SK-N-SH treated with all-trans-retinoic acid at 6 μM for 48 hours (cell line): ENCODE measurements at regions not wholly inside any gene's neighbourhood (a gene's known extent, or its start where the extent isn't known, plus 50 kb on each side); places are given as distances from the start of the nearest gene placed in this dataset.

Experiments
- ATAC-seq: fragments of 200-7000 bp; cut with Tn5 transposase; 3 replicates; pipeline ENCODE4 v1.9.1; 2020; ENCODE audit warnings: mild to moderate bottlenecking, moderate library complexity
- BACH2 ChIP-seq: fragments of 250-450 bp; sonication (Bioruptor Pico); IDR thresholded peaks from 2 replicates; pipeline ENCODE4 v1.9.0; 2021; ENCODE audit warnings: mild to moderate bottlenecking, borderline replicate concordance
- CREB5 ChIP-seq: fragments of 250-450 bp; sonication (Bioruptor Pico); IDR thresholded peaks from 2 replicates; pipeline ENCODE4 v1.5.1; 2020; ENCODE audit warnings: low read depth, mild to moderate bottlenecking, moderate library complexity
- CSDC2 ChIP-seq: fragments of 250-450 bp; sonication (Bioruptor Pico); IDR thresholded peaks from 2 replicates; pipeline ENCODE4 v1.5.0; 2020; ENCODE audit warnings: mild to moderate bottlenecking, moderate library complexity
- CSRNP3 ChIP-seq: fragments of 250-450 bp; sonication (Bioruptor Pico); IDR thresholded peaks from 2 replicates; pipeline ENCODE4 v1.5.1; 2021; ENCODE audit warnings: mild to moderate bottlenecking, moderate library complexity
- GLIS3 ChIP-seq: fragments of 250-450 bp; sonication (Bioruptor Pico); IDR thresholded peaks from 2 replicates; pipeline ENCODE4 v1.5.0; 2020; ENCODE audit warnings: mild to moderate bottlenecking, moderate library complexity
- ISL1 ChIP-seq: fragments of 250-450 bp; sonication (Bioruptor Pico); IDR thresholded peaks from 2 replicates; pipeline ENCODE4 v2.1.2; 2022; ENCODE audit warnings: mild to moderate bottlenecking, moderate library complexity
- OSR1 ChIP-seq: fragments of 250-450 bp; sonication (Bioruptor Pico); IDR thresholded peaks from 2 replicates; pipeline ENCODE4 v1.8.0; 2022; ENCODE audit warnings: moderate library complexity, mild to moderate bottlenecking, inconsistent platforms
- PATZ1 ChIP-seq: fragments of 250-450 bp; sonication (Bioruptor Pico); IDR thresholded peaks from 2 replicates; pipeline ENCODE4 v1.8.0; 2020; ENCODE audit warnings: mild to moderate bottlenecking, moderate library complexity, borderline replicate concordance
- POU6F1 ChIP-seq: fragments of 250-450 bp; sonication (Bioruptor Pico); IDR thresholded peaks from 2 replicates; pipeline ENCODE4 v1.8.0; 2021; ENCODE audit warnings: low read depth, mild to moderate bottlenecking, moderate library complexity, borderline replicate concordance
- RARB ChIP-seq: fragments of 250-450 bp; sonication (Bioruptor Pico); IDR thresholded peaks from 2 replicates; pipeline ENCODE4 v1.8.0; 2021; ENCODE audit warnings: mild to moderate bottlenecking, moderate library complexity
- SNAI2 ChIP-seq: fragments of 250-450 bp; sonication (Bioruptor Pico); IDR thresholded peaks from 2 replicates; pipeline ENCODE4 v1.5.0; 2020; ENCODE audit warnings: mild to moderate bottlenecking, moderate library complexity
- TCF4 ChIP-seq: fragments of 250-450 bp; sonication (Bioruptor Pico); IDR thresholded peaks from 2 replicates; pipeline ENCODE4 v1.8.0; 2021; ENCODE audit warnings: mild to moderate bottlenecking, moderate library complexity, borderline replicate concordance
- TOX ChIP-seq: fragments of 250-450 bp; sonication (Bioruptor Pico); IDR thresholded peaks from 2 replicates; pipeline ENCODE4 v1.8.0; 2021; ENCODE audit warnings: mild to moderate bottlenecking, moderate library complexity, borderline replicate concordance
- TSHZ2 ChIP-seq: fragments of 250-450 bp; sonication (Bioruptor Pico); IDR thresholded peaks from 2 replicates; pipeline ENCODE4 v1.5.0; 2020; ENCODE audit warnings: mild to moderate bottlenecking, moderate library complexity
- ZC3H10 ChIP-seq: fragments of 250-450 bp; sonication (Bioruptor Pico); IDR thresholded peaks from 2 replicates; pipeline ENCODE4 v1.5.1; 2021; ENCODE audit warnings: mild to moderate bottlenecking, moderate library complexity
- ZFP3 ChIP-seq: fragments of 250-450 bp; sonication (Bioruptor Pico); IDR thresholded peaks from 2 replicates; pipeline ENCODE4 v1.5.0; 2020; ENCODE audit warnings: mild to moderate bottlenecking, moderate library complexity
- ZFP30 ChIP-seq: fragments of 450-650 bp; formaldehyde crosslinking; IDR thresholded peaks from 2 replicates; pipeline ENCODE4 v1.5.0; 2022; ENCODE audit warnings: mild to moderate bottlenecking, moderate library complexity
- ZNF565 ChIP-seq: fragments of 450-650 bp; formaldehyde crosslinking; conservative IDR thresholded peaks from 2 replicates; pipeline ENCODE4 v1.5.0; 2020; ENCODE audit warnings: low read depth, mild to moderate bottlenecking, moderate library complexity
- ZNF70 ChIP-seq: fragments of 450-650 bp; formaldehyde crosslinking; IDR thresholded peaks from 2 replicates; pipeline ENCODE4 v1.5.0; 2020; ENCODE audit warnings: mild to moderate bottlenecking, moderate library complexity
- ZNF8 ChIP-seq: fragments of 450-650 bp; formaldehyde crosslinking; IDR thresholded peaks from 2 replicates; pipeline ENCODE4 v1.5.0; 2020; ENCODE audit warnings: mild to moderate bottlenecking, moderate library complexity

GRCh38 chr3:176697284-176697889 lies 499.9 kb downstream of the TBL1XR1 start:
- no peak for TF ChIP-seq ZFP3 (CRISPR knock-in tag)
- no peak for TF ChIP-seq CSDC2 (CRISPR knock-in tag)
- no peak for TF ChIP-seq OSR1 (CRISPR knock-in tag)
- TF ChIP-seq POU6F1 (CRISPR knock-in tag), result no peak
- TF ChIP-seq TCF4 (CRISPR knock-in tag), result no peak
- no peak for TF ChIP-seq ZC3H10 (CRISPR knock-in tag)
- TF ChIP-seq RARB (CRISPR knock-in tag), result no peak
- TF ChIP-seq TOX (CRISPR knock-in tag), result no peak
- no peak for TF ChIP-seq BACH2 (CRISPR knock-in tag)
- TF ChIP-seq ZNF70 (CRISPR knock-in tag), result no peak
- ATAC-seq, result no peak

- TF ChIP-seq ZNF70 (CRISPR knock-in tag), result no peak
- no peak for TF ChIP-seq TCF4 (CRISPR knock-in tag)
- no peak for TF ChIP-seq BACH2 (CRISPR knock-in tag)
- no peak for TF ChIP-seq ZFP30 (CRISPR knock-in tag)
- no peak for TF ChIP-seq ZC3H10 (CRISPR knock-in tag)
- no peak for TF ChIP-seq PATZ1 (CRISPR knock-in tag)
- TF ChIP-seq TSHZ2 (CRISPR knock-in tag), result no peak
- no peak for TF ChIP-seq GLIS3 (CRISPR knock-in tag)
- TF ChIP-seq POU6F1 (CRISPR knock-in tag), result no peak
- no peak for TF ChIP-seq ZNF8
- no peak for TF ChIP-seq CSRNP3 (CRISPR knock-in tag)
- TF ChIP-seq ZFP3 (CRISPR knock-in tag), result no peak
- TF ChIP-seq ZNF565, result no peak
- TF ChIP-seq RARB (CRISPR knock-in tag), result no peak
- no peak for TF ChIP-seq TOX (CRISPR knock-in tag)
- TF ChIP-seq CREB5 (CRISPR knock-in tag), result no peak
- no peak for TF ChIP-seq SNAI2 (CRISPR knock-in tag)
- TF ChIP-seq ISL1 (CRISPR knock-in tag), result no peak
- no peak for TF ChIP-seq OSR1 (CRISPR knock-in tag)
- TF ChIP-seq CSDC2 (CRISPR knock-in tag), result no peak
- TF ChIP-seq, all 23 proteins: peak for 0
- ATAC-seq, result no peak
These were observed 500.5 kb downstream of the TBL1XR1 start for GRCh38 chr3:176696816-176697215.
